ENCODE measurements at regions not wholly inside any gene's neighbourhood (a gene's known extent, or its start where the extent isn't known, plus 50 kb on each side); places are given as distances from the start of the nearest gene placed in this dataset.
"Not testable (repeated sequence)": the region's sequence is repeated elsewhere in the genome, so short reads cannot be mapped to it uniquely, and the experiment has no call there.

DNA sequence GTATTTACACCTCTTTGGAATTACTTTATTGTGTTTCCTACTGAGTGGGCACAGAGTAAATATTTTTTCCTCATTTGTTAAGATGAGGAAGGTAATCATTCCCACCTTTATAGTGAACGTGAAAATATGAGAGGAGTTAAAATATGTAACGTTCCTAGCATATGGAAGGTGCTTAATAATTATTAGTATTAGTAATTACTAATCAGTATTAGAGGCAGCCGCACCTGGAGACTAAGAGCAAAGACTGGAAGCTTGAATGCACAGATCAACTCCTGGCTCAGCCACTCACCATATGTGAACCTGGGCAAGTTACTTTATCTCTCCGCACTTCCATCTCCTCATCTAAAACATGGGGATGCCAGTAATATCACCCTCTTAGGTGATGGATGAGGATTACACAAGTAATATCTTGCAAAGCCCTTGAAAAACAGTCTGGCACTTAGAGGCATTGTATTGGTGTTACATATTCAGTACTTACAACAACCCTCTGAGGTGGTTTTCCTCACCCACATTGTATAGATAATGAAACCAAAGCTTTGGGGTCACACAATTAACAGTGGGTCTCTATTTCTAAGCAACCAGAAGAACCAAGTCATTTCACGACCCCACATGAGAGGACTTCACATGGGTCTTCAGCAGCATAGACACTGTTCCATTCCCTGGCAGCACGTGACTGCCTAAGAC lies 100.3 kb upstream of the KCTD1 start:
- no peak for DNase-seq

DNA sequence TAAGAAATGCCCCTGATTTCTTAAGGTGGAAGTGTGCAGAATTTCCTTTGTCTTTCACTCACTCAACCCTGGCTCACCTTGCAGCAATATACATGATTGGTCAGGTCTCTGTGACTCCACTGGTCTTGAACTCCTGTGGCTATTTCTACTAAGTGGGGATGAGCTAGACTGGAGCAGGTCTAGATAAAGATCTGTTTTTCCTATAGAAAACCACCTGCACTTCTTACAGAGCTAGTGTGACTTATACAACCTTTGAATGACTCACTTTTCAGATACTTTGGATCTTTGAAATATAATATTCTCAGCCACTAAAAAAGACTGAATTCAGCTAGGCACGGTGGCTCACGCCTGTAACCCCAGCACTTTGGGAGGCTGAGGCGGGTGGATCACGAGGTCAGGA lies 98.5 kb upstream of the KCTD1 start:
- no peak for DNase-seq

DNA sequence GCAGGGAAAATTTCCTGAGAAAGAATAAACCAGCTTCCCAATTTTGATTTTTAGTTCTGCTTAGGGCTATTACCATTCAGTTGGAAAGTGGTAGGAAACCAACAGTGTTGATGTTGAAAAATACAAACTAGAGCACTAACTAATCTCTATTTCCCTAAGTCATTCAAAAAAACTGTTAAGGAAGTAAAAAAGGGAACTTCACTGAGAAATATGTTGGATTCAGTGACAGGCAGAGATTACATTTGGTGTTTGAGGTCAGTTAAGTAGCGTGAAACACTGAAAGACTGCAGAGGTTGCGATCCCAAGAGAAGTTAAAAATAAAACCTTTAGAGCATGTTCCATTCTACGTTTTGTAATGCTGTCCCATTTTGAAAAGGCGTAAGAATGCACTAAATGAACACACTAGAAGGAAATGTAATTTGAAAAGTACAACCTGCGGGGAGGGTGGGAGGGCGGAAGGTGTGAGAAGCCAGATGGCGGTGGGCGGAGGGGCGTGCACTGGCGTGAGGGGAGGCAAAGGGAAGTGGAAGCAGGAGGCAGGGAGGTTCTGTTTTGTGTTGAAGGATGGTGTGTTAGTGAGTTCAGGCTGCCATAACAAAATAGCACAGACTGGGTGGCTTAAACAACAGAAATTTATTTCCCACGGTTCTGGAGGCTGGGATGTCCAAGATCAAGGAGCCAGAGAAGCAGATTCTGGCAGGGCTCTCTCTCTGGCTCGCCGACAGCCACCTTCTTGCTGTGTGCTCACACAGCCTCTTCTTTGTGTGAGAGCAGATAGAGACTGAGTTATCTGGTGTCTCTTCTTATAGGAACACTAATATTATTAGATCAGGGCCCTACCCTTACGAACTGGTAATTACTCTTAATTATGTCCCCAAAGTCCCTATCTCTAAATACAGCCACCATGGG lies 94.3 kb upstream of the KCTD1 start:
- no peak for DNase-seq

DNA sequence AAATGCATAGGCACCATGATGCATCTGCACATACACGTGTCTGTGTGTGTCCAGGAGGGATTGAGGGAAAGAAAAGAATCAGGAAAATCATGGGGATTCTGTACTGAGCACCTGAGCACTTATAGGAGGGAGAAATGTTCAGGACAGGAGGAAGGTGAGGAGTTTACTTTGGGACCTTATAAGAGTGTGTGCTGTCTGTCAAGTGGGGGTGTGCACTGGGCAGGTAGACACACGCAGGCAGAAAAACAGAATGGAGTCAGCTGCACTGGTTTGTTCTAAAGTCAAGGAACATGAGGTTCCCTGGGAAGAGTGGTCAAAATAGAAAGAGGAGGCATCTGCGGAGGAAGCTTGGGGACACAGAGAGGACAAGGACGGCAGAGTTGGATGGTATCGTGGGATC lies 92.2 kb upstream of the KCTD1 start:
- no peak for DNase-seq

DNA sequence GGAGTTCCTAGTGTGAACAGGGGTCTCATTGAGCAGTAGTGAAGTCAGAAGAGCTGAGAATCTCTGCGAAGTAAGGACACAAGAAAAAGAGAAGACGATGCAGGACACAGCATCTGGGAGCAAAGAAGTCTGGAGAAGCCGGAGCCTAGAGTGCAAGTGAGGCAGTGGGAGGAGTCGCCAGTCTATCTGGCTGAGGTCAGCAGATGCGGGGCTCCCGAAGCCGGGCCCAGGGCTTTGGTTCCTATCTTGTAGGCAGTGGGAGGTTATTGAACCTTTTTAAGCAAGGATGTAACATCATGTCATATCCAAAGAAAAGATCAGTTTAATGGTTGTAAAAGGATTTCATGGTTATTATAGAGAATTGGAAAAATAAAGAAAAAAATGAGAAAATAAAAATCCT lies 90.8 kb upstream of the KCTD1 start:
- no peak for DNase-seq

DNA sequence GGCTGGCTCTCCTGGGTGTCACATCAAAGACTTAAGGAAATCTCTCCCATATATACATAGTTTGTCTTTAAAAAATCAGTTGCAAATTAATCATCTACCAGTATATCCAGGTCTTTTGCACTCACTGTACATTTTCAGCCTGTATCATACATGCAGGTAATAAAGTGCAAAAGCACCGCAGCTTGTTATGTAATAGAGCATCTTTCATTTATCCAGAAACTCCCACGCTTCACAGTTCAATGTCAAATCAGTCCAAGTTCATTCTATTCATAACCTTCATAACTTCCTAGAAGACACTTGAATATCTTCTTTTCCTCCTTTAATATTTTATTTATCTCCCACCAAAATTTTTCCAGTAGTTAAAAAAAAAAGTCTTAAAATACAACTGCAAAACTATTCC lies 89.6 kb upstream of the KCTD1 start:
- no peak for DNase-seq

DNA sequence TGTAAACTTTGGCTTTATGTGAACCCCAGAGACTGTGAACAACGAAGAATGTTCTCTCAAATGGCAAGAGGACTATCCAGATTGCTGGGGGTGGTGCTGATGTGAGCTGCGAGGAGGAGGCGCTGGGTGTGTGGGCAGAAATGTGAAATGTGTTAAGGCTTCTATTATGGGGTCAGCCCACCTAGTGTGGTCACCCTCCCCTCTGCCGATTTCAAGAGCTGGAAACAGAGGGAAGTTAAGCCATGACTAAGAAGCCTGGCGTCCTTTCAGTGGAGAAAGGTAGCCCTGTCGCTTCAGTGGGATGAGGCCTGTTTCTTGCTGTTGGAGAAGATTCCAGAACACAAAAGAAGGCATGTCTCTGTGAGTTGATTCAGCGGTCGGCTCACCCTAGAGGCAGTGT lies 89.0 kb upstream of the KCTD1 start:
- no peak for DNase-seq

DNA sequence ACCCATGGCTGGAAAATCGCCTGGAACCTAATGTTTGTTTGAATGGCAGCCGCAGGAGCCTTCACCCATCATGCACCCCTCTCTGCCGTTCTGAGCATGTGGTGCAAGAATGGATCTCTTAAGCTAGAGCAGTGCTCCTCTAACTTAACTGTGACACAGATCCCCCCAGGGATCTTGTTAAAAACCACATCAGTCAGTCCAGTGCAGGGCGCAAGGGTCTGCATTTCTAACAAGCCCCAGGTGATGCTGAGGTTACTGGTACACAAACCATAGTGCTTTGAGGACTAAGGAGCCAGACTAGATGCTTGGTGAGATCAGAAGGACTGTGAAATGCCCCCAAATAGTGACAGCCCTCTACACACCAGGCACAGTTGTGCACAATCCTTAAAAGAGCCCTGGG lies 87.1 kb upstream of the KCTD1 start:
- no peak for DNase-seq

DNA sequence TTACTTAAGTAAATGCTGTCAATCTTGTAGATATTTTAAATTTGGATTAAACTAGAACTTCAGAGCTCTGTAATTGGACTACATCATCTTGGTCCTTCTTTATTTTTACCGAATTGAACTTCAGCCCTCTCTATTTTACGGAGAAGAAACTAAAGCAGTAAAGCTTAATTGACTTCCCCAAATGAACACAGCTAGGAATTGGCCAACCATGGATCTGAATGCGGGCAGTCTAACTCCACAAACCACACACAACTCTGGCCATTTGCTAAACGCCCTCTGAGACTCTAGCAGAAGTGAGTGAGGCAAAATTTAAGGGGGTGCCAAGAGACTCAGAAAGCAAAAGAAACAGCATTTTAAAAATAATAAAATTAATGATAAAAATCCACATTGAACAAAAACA lies 86.3 kb upstream of the KCTD1 start:
- no peak for DNase-seq

DNA sequence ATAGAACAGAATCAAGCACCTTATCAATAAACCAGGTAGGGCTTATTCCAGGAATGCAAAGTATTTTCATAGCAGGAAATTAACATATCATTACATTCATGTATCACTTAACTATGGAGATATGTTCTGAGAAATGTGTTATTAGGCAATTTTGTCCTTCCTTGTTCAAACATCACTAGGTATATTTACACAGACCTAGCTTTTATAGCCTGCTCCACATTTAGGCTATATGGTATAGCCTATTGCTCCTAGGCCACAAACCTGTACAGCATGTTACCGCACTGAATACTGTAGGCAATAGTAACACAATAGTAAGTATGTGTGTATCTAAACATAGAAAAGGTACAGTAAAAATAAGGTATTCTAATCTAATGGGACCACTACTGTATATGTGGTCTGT lies 82.8 kb upstream of the KCTD1 start:
- DNase-seq = no peak

DNA sequence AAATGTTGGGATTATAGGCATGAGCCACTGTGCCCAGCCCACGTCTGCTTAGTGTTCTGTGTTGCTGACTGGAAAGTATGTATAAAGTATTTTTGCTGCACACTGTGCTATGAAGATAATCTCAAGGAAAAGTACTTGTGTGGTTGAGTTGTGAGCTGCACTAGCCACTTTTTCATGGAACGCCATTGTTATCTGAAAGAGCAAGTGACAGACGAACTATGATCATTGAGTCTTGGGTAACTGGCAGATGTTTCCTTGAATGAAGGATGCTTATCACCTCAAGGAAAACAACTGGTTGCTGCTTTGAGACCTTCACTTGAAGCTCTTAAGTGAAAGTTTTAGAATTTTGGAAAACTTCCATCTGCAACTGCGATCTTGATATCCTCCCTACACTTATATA lies 82.2 kb upstream of the KCTD1 start:
- no peak for DNase-seq

DNA sequence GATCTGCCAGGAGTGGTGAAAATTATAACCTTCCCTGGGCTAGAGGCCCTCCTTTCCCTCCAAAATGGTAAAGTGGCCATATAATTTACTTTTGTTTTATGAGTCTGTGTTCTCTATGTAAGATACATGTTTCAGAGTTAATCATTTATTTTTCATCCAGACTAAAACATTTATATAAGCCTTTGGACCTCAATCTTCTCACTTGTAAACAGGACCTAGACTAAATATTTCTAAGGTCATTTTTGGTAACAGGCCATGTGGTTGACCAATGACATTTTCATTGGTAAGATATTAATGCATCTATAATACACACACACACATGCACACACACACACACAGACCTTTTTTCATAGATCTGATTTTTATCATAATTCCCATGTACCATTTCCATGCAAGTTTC lies 79.7 kb upstream of the KCTD1 start:
- DNase-seq = no peak

DNA sequence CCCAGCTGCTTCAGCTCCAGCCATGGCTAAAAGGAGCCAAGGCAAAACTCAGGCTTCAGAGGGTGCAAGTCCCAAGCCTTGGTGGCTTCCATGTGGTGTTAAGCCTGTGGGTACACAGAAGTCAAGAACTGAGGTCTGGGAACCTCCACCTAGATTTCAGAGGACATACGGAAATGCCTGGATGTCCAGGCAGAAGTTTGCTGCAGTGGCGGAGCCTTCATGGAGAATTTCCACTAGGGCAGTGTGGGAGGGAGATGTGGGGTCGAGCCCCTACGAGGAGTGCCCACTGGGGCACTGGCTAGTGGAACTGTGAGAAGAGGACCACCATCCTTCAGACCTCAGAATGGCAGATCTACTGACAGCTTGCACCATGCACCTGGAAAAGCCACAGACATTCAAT lies 76.1 kb upstream of the KCTD1 start:
- DNase-seq = no peak

DNA sequence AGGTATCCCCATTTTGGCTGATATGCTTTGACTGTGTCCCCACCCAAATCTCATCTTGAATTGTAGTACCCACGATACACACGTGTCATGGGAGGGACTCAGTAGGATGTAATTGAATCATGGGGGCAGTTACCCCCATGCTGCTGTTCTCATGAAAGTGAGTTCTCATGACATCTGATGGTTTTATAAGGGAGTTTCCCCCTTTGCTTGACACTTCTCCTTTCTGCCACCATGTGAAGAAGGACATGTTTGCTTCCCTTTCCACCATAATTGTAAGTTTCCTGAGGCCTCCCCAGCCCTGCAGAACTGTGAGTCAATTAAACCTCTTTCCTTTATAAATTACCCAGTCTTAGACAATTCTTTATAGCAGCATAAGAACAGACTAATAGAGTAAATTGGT lies 75.0 kb upstream of the KCTD1 start:
- not testable (repeated sequence) for DNase-seq

DNA sequence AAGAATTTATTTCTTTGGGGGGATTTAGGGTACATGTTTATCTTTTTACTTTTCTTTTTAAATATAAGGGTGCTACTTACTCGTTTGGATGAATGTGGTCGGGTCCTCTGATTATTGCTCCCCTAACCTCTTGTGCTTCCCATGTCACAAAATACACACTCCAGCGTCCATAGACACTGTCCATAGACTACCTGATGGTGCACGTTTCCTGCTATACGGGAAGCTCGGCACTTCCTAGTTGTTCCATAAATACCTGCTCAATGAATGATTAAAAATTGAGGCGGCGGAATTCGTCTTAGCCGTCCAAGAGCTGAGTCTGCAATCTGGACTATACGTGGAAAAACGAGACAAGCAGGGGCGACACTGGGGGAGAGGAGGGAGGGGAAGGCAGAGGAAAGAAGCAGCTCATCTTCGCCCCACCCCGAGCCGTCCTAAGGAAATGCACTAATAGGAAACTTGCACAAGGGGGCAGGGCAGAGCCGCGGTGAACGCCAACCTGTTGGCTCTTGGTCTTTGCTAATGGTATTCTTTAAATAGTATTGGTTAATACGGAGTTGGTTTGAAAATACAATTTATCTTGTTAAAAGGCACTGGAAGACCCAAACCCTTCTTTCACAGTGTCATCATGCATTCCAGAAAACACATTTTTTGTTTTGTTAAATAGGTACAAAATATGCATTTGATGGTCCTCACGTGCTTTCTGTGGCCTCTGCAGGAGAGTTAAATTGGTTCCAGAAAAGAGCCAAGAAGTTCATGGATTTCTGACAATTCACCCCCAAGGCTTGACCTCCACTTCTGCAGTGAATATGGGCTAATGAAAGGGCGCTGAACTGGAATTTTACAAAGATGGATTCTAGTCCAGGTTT lies 73.0 kb upstream of the KCTD1 start:
- DNase-seq = peak in 1 of 2 donors; percentile 8

DNA sequence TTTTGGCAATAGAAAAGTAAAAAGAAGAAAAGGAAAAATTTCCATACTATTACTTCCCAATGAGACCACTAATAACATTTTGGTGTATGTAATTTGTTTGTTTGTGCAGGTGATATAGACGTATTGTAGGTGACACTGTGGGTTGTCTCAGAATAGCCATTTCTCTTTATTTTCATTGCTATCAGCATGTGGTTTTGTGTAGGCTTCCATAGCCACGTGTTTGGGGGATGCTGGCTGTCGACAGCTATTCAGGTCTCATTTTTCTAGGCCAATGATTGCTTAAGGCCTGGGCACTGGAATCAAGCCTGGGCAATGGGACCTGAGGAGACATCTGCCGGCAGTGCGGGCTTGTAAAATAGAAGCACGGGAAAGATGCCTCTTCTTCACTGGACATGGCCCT lies 71.0 kb upstream of the KCTD1 start:
- DNase-seq = no peak

DNA sequence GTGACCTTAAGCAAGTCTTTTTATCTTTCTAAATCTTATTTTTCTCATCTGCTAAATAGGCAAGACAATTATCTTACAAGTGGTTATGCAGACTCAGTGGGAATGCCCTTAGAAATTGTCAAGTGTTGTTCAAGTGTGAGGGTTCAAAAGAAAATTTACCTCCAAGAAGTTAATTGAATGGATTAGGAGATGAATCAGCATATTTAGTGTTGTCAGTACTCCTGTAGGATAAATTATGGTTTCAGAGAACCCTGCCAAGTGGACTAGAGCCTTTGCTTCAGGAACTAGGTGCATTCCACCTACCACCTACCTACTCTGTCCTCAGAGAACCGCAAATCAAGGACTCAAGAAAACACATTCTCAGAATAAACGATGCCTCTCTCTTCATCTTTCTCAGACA lies 69.8 kb upstream of the KCTD1 start:
- no peak for DNase-seq

DNA sequence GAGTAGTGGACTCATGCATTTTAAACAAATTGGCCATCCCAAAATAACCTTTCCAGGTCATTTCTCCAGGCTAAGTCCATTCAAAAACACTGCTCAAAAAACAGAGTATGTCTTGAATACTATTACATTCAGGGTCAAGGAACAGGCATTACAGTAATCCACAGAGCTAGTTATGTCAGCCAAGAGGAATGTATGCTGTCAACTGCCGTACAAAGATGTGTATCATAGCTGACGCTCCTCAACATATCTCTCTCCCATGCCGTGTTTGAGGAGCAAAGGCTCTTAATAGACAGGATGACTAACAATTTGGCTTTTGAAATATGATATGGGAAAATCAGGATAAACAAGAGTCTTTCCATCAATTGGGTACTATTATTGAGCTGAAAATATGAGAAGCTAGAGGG lies 68.8 kb upstream of the KCTD1 start:
- DNase-seq = no peak

DNA sequence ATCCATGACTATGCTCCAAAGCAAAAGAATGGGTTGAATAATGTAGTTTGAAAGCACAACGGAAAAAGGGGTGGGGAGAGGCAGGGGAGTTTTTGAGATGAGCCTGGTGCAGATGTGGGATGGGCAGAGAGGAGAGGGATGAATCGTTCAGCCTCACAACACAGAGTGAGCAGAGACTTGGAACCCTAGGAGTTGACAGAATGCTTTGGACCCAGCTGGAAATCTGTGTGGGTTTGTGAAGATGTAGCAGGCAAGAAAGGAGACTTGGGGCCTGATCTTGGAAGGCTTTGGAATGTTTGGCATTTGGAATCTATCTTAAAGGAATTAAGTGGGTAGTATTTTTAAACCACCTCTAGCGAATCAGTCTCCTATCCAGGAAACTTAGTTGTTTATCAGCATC lies 66.0 kb upstream of the KCTD1 start:
- no peak for DNase-seq

Measured in CD4-positive, alpha-beta T cell treated with Interferon alpha-2 for 1 hour (primary cell).